CD14-positive monocyte (primary cell): ENCODE measurements at regions not wholly inside any gene's neighbourhood (a gene's known extent, or its start where the extent isn't known, plus 50 kb on each side); places are given as distances from the start of the nearest gene placed in this dataset.

Experiments
- DNase-seq, 3 donors: peaks; one replicate each; pipeline ENCODE4 v3.0.0-alpha.2; 2011 to 2022
- H2AFZ ChIP-seq: 2 replicates; pipeline ENCODE4 v1.6.0; 2012; ENCODE audit warnings: mild to moderate bottlenecking, low read depth, low read length, inconsistent platforms; ENCODE audit not compliant: insufficient read depth, poor library complexity, severe bottlenecking
- H3K27ac ChIP-seq, 2 donors: 1 replicate in 1 of 2; 2 replicates in 1 of 2; pipeline ENCODE4 v1.5.1; 2012 to 2013; ENCODE audit warnings: low read length in 2 of 2, control low read depth in 1 of 2, inconsistent platforms in 1 of 2, low read depth in 1 of 2, mild to moderate bottlenecking in 1 of 2
- H3K27me3 ChIP-seq, 2 donors: one replicate each; pipeline versions ENCODE4 v1.6.0 to v1.6.1; 2011 to 2013; ENCODE audit warnings: low read length in 2 of 2; ENCODE audit not compliant: control insufficient read depth in 2 of 2, insufficient read depth in 2 of 2
- H3K36me3 ChIP-seq, 2 donors: replicated peaks in 1 of 2; 1 replicate in 1 of 2; 2 replicates in 1 of 2; pipeline versions ENCODE4 v1.5.1 to v1.6.1; 2012 to 2013; ENCODE audit warnings: low read length in 2 of 2, control low read depth in 1 of 2, inconsistent platforms in 1 of 2, mild to moderate bottlenecking in 1 of 2; ENCODE audit not compliant: insufficient read depth in 2 of 2, control insufficient read depth in 1 of 2
- H3K4me1 ChIP-seq, 2 donors: 1 replicate in 1 of 2; 2 replicates in 1 of 2; pipeline versions ENCODE4 v1.5.1 to v1.6.1; 2012 to 2013; ENCODE audit warnings: low read length in 2 of 2, control low read depth in 1 of 2, inconsistent platforms in 1 of 2, mild to moderate bottlenecking in 1 of 2, moderate library complexity in 1 of 2; ENCODE audit not compliant: insufficient read depth in 2 of 2, control insufficient read depth in 1 of 2
- H3K4me2 ChIP-seq: replicated peaks from 2 replicates; pipeline ENCODE3; 2012; ENCODE audit warnings: low read length, moderate library complexity, mild to moderate bottlenecking; ENCODE audit not compliant: poor library complexity, severe bottlenecking; ENCODE audit errors: extremely low read depth
- H3K4me3 ChIP-seq, 3 experiments: fragments of 200-600 bp in 1 of 3; sonication (generic) in 1 of 3; replicated peaks in 1 of 3; 1 replicate in 2 of 3; 2 replicates in 1 of 3; pipeline ENCODE4 v1.5.1; 2011 to 2013; ENCODE audit warnings: low read length in 3 of 3, mild to moderate bottlenecking in 3 of 3, control low read depth in 2 of 3, low read depth in 2 of 3, inconsistent platforms in 1 of 3, moderate library complexity in 1 of 3
- H3K79me2 ChIP-seq: 2 replicates; pipeline ENCODE4 v1.6.0; 2012; ENCODE audit warnings: mild to moderate bottlenecking, control low read depth, inconsistent platforms, low read length, moderate library complexity; ENCODE audit not compliant: insufficient read depth
- H3K9ac ChIP-seq: 2 replicates; pipeline ENCODE4 v1.6.0; 2017; ENCODE audit warnings: low read length, mild to moderate bottlenecking; ENCODE audit not compliant: insufficient read depth, poor library complexity, severe bottlenecking
- H3K9me3 ChIP-seq, 2 donors: replicated peaks in 1 of 2; 1 replicate in 1 of 2; 2 replicates in 1 of 2; pipeline versions ENCODE4 v1.5.1 to v1.6.1; 2012 to 2013; ENCODE audit warnings: low read length in 2 of 2, control low read depth in 1 of 2; ENCODE audit not compliant: control insufficient read depth in 1 of 2, insufficient read depth in 1 of 2
- H4K20me1 ChIP-seq: 2 replicates; pipeline ENCODE4 v1.6.0; 2012; ENCODE audit warnings: mild to moderate bottlenecking, low read length, control low read depth, moderate library complexity; ENCODE audit not compliant: insufficient read depth
- H3K27ac Mint-ChIP-seq, 7 donors: one replicate each; pipeline ENCODE4 v1.8.0; 2020; ENCODE audit warnings: mild to moderate bottlenecking in 7 of 7, mixed read lengths in 7 of 7, moderate library complexity in 6 of 7, inconsistent platforms in 2 of 7
- H3K27me3 Mint-ChIP-seq, 3 donors: one replicate each; pipeline ENCODE4 v1.8.0; 2021 to 2022; ENCODE audit warnings: low read depth in 3 of 3, mild to moderate bottlenecking in 3 of 3, mixed read lengths in 3 of 3, moderate library complexity in 3 of 3, inconsistent platforms in 1 of 3
- H3K36me3 Mint-ChIP-seq, 2 donors: one replicate each; pipeline ENCODE4 v1.8.0; 2020; ENCODE audit warnings: mixed read lengths in 2 of 2, inconsistent platforms in 1 of 2, mild to moderate bottlenecking in 1 of 2
- H3K4me1 Mint-ChIP-seq: one replicate; pipeline ENCODE4 v1.8.0; 2020; ENCODE audit warnings: mild to moderate bottlenecking, mixed read lengths
- H3K4me3 Mint-ChIP-seq, 2 donors: one replicate each; pipeline ENCODE4 v1.8.0; 2020; ENCODE audit warnings: mild to moderate bottlenecking in 2 of 2, mixed read lengths in 2 of 2, moderate library complexity in 1 of 2
- H3K9me3 Mint-ChIP-seq, 7 donors: one replicate each; pipeline ENCODE4 v1.8.0; 2020 to 2022; ENCODE audit warnings: mixed read lengths in 7 of 7, mild to moderate bottlenecking in 6 of 7, moderate library complexity in 6 of 7, inconsistent platforms in 2 of 7
- WGBS: methylation state at CpG from one replicate; pipeline ENCODE4 v1.1.5; 2013; ENCODE audit warnings: missing lambda C conversion rate; ENCODE audit not compliant: insufficient coverage; 5-methylcytosine and 5-hydroxymethylcytosine counted together
- intact Hi-C, 2 donors: fragments of 100-400 bp; cut with micrococcal nuclease; formaldehyde crosslinking; loops; one replicate each; pipeline versions ENCODE4 v1.15.0 to v1.15.1; 2023
- TF ChIP-seq, protein P1 (sequence below): fragments of 200-600 bp; IDR thresholded peaks from one replicate; pipeline ENCODE4 v1.8.0; 2022; ENCODE audit warnings: antibody characterized with exemption, mild to moderate bottlenecking

DNA sequence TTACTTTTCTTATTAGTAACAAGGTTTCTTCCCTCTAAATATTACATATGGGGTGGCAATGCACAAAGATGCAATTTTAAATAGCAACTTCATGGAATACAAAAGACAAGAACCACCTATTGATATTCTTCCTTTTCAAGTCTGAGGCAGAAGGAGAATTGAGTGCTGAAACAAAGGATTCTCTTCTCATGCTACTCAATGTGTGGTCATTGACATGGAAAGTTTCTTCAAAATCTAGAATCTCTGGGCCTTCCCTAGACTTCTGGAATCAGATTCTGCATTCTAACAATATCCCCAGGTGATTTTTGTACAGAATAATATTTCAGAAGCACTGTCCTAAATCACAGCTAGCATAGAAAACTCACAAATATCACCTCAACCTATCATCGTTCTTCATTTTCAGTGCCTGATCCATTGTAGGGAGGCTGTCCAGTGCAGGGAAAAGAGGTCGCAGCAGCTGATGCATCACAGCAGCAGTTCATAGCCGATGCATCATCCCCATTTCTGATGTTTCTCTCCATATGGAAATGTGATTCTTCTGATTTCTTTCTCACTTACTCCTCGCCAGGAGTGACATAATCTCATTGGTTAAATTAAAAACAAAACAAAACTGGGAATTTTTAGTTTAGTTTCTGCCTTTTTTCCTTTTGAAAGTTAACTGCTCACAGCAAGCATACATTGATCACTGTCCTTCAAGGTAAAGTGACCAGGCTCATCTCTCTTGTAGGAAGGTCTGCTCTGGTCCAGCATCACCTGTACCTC lies 139.5 kb upstream of the FAM83B start:
- TF ChIP-seq, protein P1, sequence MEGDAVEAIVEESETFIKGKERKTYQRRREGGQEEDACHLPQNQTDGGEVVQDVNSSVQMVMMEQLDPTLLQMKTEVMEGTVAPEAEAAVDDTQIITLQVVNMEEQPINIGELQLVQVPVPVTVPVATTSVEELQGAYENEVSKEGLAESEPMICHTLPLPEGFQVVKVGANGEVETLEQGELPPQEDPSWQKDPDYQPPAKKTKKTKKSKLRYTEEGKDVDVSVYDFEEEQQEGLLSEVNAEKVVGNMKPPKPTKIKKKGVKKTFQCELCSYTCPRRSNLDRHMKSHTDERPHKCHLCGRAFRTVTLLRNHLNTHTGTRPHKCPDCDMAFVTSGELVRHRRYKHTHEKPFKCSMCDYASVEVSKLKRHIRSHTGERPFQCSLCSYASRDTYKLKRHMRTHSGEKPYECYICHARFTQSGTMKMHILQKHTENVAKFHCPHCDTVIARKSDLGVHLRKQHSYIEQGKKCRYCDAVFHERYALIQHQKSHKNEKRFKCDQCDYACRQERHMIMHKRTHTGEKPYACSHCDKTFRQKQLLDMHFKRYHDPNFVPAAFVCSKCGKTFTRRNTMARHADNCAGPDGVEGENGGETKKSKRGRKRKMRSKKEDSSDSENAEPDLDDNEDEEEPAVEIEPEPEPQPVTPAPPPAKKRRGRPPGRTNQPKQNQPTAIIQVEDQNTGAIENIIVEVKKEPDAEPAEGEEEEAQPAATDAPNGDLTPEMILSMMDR = no peak
- Mint-ChIP-seq H3K4me1 (no peaks in the 10 kb centered on the region), H3K9me3 (no peaks in the 10 kb centered on the region), H3K36me3 (no peaks in the 10 kb centered on the region), H3K27ac (no peak overlapping the region), H3K27me3 (no peaks in the 10 kb centered on the region), H3K4me3 (no peak overlapping the region)
- H3K4me2 ChIP-seq = no peak overlapping the region
- H3K27ac ChIP-seq = no peak overlapping the region
- H3K4me1 ChIP-seq = no peaks in the 10 kb centered on the region
- no peak overlapping the region for H3K4me3 ChIP-seq
- H3K79me2 ChIP-seq = no peaks in the 10 kb centered on the region
- no peak for DNase-seq
- intact Hi-C loops = no loop called here
- H3K36me3 ChIP-seq = no peaks in the 10 kb centered on the region
- no peaks in the 10 kb centered on the region for H3K9me3 ChIP-seq
- no CpG with 5 or more reads among the region's 4 CpGs for WGBS
- no peak overlapping the region for H2AFZ ChIP-seq
- H3K9ac ChIP-seq = no peak overlapping the region
- no peaks in the 10 kb centered on the region for H3K27me3 ChIP-seq
- H4K20me1 ChIP-seq = no peaks in the 10 kb centered on the region

DNA sequence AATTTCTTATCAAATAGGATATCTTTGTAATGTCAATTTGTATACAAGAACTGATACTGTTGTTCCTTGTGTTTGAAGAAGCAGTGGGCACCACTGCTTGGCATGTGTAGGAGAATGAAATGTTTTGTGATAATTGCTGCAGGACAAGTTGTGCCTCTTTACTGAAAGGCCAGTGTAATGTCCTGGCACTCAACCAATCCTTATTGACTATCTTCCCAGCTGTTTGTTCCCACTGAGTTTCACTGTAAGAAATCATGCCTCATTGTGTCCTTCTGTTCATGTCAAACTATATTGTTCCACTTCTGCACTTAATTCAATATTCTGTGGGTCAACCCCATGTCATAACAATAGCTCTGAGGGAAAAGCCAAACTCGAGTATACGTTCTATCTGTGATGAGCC lies 136.1 kb upstream of the FAM83B start:
- no peaks in the 10 kb centered on the region for H3K27me3 Mint-ChIP-seq
- Histone ChIP-seq H3K9ac (no peak overlapping the region), H3K79me2 (no peaks in the 10 kb centered on the region), H3K4me1 (no peaks in the 10 kb centered on the region), H3K27me3 (no peaks in the 10 kb centered on the region), H3K4me2 (no peak overlapping the region), H3K27ac (no peak overlapping the region), H3K4me3 (no peak overlapping the region), H4K20me1 (no peaks in the 10 kb centered on the region), H3K36me3 (no peaks in the 10 kb centered on the region), H3K9me3 (no peaks in the 10 kb centered on the region), H2AFZ (no peak overlapping the region)
- H3K36me3 Mint-ChIP-seq = no peaks in the 10 kb centered on the region
- no CpG with 5 or more reads among the region's 2 CpGs for WGBS
- no peaks in the 10 kb centered on the region for H3K4me1 Mint-ChIP-seq
- no peak overlapping the region for H3K27ac Mint-ChIP-seq
- TF ChIP-seq, protein P1 = no peak
- no peaks in the 10 kb centered on the region for H3K9me3 Mint-ChIP-seq
- H3K4me3 Mint-ChIP-seq = no peak overlapping the region
- no peak for DNase-seq
- intact Hi-C loops = no loop called here
